Lung microvascular endothelial cell (primary cell): ENCODE measurements at regions not wholly inside any gene's neighbourhood (a gene's known extent, or its start where the extent isn't known, plus 50 kb on each side); places are given as distances from the start of the nearest gene placed in this dataset.

Source experiments
- DNase-seq, 2 donors: peaks; one replicate each; pipeline versions ENCODE4 v3.0.0 to v3.0.0-alpha.2; 2010; ENCODE audit warnings: low read depth in 2 of 2

- no peak for DNase-seq
Observed at GRCh38 chr15:81491414-81492096, 117.5 kb upstream of the TMC3 start.

GRCh38 chr15:81485806-81486205 lies 111.8 kb upstream of the TMC3 start:
- DNase-seq: peak in 1 of 2 donors; percentile 40

- DNase-seq: no peak
Observed at GRCh38 chr15:81484086-81484955, 110.3 kb upstream of the TMC3 start.

- DNase-seq: no peak
Observed at GRCh38 chr15:81483496-81483895, 109.5 kb upstream of the TMC3 start.

- no peak for DNase-seq
Observed at GRCh38 chr15:81481346-81481745, 107.3 kb upstream of the TMC3 start.

- peak; percentile 67 to 76 for DNase-seq
Observed at GRCh38 chr15:81480645-81481053, 106.6 kb upstream of the TMC3 start.

GRCh38 chr15:81478354-81478753 lies 104.3 kb upstream of the TMC3 start:
- DNase-seq: no peak

- DNase-seq: no peak
Observed at GRCh38 chr15:81475926-81476325, 101.9 kb upstream of the TMC3 start.

GRCh38 chr15:81475471-81475870 lies 101.5 kb upstream of the TMC3 start:
- DNase-seq: no peak

- no peak for DNase-seq
Observed at GRCh38 chr15:81473946-81474345, 99.9 kb upstream of the TMC3 start.

GRCh38 chr15:81473177-81473576 lies 99.2 kb upstream of the TMC3 start:
- no peak for DNase-seq

- no peak for DNase-seq
Observed at GRCh38 chr15:81471151-81471550, 97.1 kb upstream of the TMC3 start.

- DNase-seq: no peak
Observed at GRCh38 chr15:81469154-81469553, 95.1 kb upstream of the TMC3 start.

- no peak for DNase-seq
Observed at GRCh38 chr15:81466741-81467140, 92.7 kb upstream of the TMC3 start.

GRCh38 chr15:81454024-81454423 lies 80.0 kb upstream of the TMC3 start:
- DNase-seq: no peak

GRCh38 chr15:81450721-81451120 lies 76.7 kb upstream of the TMC3 start:
- no peak for DNase-seq

GRCh38 chr15:81449836-81450474 lies 75.9 kb upstream of the TMC3 start:
- no peak for DNase-seq

GRCh38 chr15:81443040-81443820 lies 69.2 kb upstream of the TMC3 start:
- no peak for DNase-seq

- no peak for DNase-seq
Observed at GRCh38 chr15:81442454-81442853, 68.4 kb upstream of the TMC3 start.

GRCh38 chr15:81434851-81435250 lies 60.8 kb upstream of the TMC3 start:
- DNase-seq: no peak

GRCh38 chr15:81433462-81433861 lies 59.4 kb upstream of the TMC3 start:
- DNase-seq: no peak

- DNase-seq: no peak
Observed at GRCh38 chr15:81432179-81432578, 58.2 kb upstream of the TMC3 start.
